K562 (cell line): ENCODE measurements at regions not wholly inside any gene's neighbourhood (a gene's known extent, or its start where the extent isn't known, plus 50 kb on each side); places are given as distances from the start of the nearest gene placed in this dataset.

Experiments
- DEAF1 ChIP-seq: fragments of 450-650 bp; formaldehyde crosslinking; IDR thresholded peaks from 2 replicates; pipeline ENCODE4 v1.4.0; 2020; ENCODE audit warnings: mild to moderate bottlenecking, moderate library complexity
- DPF2 ChIP-seq: fragments of 450-650 bp; IDR thresholded peaks from 2 replicates; pipeline ENCODE4 v1.6.1; 2016
- E2F8 ChIP-seq: fragments of 450-650 bp; IDR thresholded peaks from 2 replicates; pipeline ENCODE4 v1.7.1; 2018; ENCODE audit warnings: mild to moderate bottlenecking, low read depth; ENCODE audit not compliant: partially characterized antibody
- ETV6 ChIP-seq, 3 experiments: fragments of 150-350 bp in 1 of 3; sonication (generic) in 1 of 3; formaldehyde crosslinking in 1 of 3; IDR thresholded peaks; 2 replicates each; pipeline versions ENCODE4 v1.6.1 to v1.8.0; 2014 to 2022; ENCODE audit warnings: borderline replicate concordance in 2 of 3, low read depth in 2 of 3, antibody characterized with exemption in 1 of 3, low read length in 1 of 3, mild to moderate bottlenecking in 1 of 3, missing genetic modification reagents in 1 of 3
- FOXK2 ChIP-seq, 2 experiments: fragments of 450-650 bp; IDR thresholded peaks in 1 of 2; conservative IDR thresholded peaks in 1 of 2; 2 replicates each; pipeline ENCODE4 v1.6.1; 2016; ENCODE audit warnings: low read depth in 2 of 2, mild to moderate bottlenecking in 1 of 2
- GABPA ChIP-seq: fragments of 200-800 bp; sonication (Bioruptor generic); conservative IDR thresholded peaks from 2 replicates; pipeline ENCODE4 v1.6.1; 2016; ENCODE audit warnings: low read depth, missing genetic modification characterization, missing compliant biosample characterization
- HNRNPLL ChIP-seq: fragments of 200-400 bp; formaldehyde crosslinking; IDR thresholded peaks from 2 replicates; pipeline ENCODE4 v1.6.1; 2017; ENCODE audit warnings: low read length, low read depth, mild to moderate bottlenecking; ENCODE audit not compliant: poor library complexity, severe bottlenecking
- MAFK ChIP-seq: IDR thresholded peaks from 2 replicates; pipeline ENCODE4 v1.6.1; 2011; ENCODE audit warnings: low read length, improper control_type of control experiment
- NONO ChIP-seq, 2 experiments: fragments of 200-400 bp in 1 of 2; fragments of 450-650 bp in 1 of 2; formaldehyde crosslinking in 1 of 2; IDR thresholded peaks; 2 replicates each; pipeline ENCODE4 v1.6.1; 2017; ENCODE audit warnings: low read depth in 2 of 2, mild to moderate bottlenecking in 2 of 2, moderate library complexity in 2 of 2, low read length in 1 of 2
- NRF1 ChIP-seq, 2 experiments: fragments of 450-650 bp; IDR thresholded peaks in 1 of 2; conservative IDR thresholded peaks in 1 of 2; 2 replicates each; pipeline ENCODE4 v1.6.1; 2014; ENCODE audit warnings: mild to moderate bottlenecking in 2 of 2
- PRDM10 ChIP-seq: fragments of 450-650 bp; IDR thresholded peaks from 2 replicates; pipeline ENCODE4 v1.6.1; 2018; ENCODE audit not compliant: partially characterized antibody
- PTRF ChIP-seq: fragments of 450-650 bp; IDR thresholded peaks from 2 replicates; pipeline ENCODE4 v1.6.1; 2016; ENCODE audit warnings: mild to moderate bottlenecking, missing genetic modification characterization, missing compliant biosample characterization
- SUPT5H ChIP-seq: fragments of 450-650 bp; IDR thresholded peaks from 2 replicates; pipeline ENCODE4 v1.6.1; 2016
- TBL1XR1 ChIP-seq, 2 experiments: IDR thresholded peaks; 2 replicates each; pipeline ENCODE4 v1.6.1; 2012; ENCODE audit warnings: improper control_type of control experiment in 2 of 2, low read length in 2 of 2, mild to moderate bottlenecking in 1 of 2
- ZBED1 ChIP-seq: IDR thresholded peaks from 2 replicates; pipeline ENCODE4 v1.6.1; 2014
- ZFX ChIP-seq: sonication (generic); formaldehyde crosslinking; IDR thresholded peaks from 2 replicates; pipeline ENCODE4 v1.8.0; 2022; ENCODE audit warnings: mild to moderate bottlenecking, missing genetic modification reagents, moderate library complexity
- ZNF311 ChIP-seq: fragments of 250-450 bp; sonication (Bioruptor Pico); IDR thresholded peaks from 2 replicates; pipeline ENCODE4 v1.4.0; 2020; ENCODE audit warnings: mild to moderate bottlenecking, moderate library complexity

GRCh38 chr7:130999926-131000325 lies 265.9 kb upstream of the KLF14 start (continued):
- TF ChIP-seq GABPA (tag) (no peak), E2F8 (no peak), PTRF (no peak), ZFX (CRISPR knock-in tag) (no peak), PRDM10 (no peak), ETV6 (IDR thresholded peaks at IDR 0.05; ENCODE audit: borderline replicate concordance in 1 of 2, low read depth in 2 of 2, low read length in 1 of 2) (no peak), ETV6 (CRISPR knock-in tag; IDR thresholded peaks at IDR 0.05; ENCODE audit: borderline replicate concordance) (no peak), SUPT5H (no peak), DEAF1 (no peak), ZNF311 (CRISPR knock-in tag) (no peak), DPF2 (no peak), ZBED1 (no peak), HNRNPLL (no peak), NRF1 (conservative IDR thresholded peaks at IDR 0.05 in 1 of 2, IDR thresholded peaks at IDR 0.05 in 1 of 2) (no peak), FOXK2 (conservative IDR thresholded peaks at IDR 0.05 in 1 of 2, IDR thresholded peaks at IDR 0.05 in 1 of 2; ENCODE audit: low read depth in 2 of 2) (no peak), MAFK (no peak), TBL1XR1 (IDR thresholded peaks at IDR 0.05; ENCODE audit: low read length in 2 of 2) (0 out of 4 replicates have a peak, but pooled peaks of 1 of the 2 experiments have one; percentile 4), NONO (IDR thresholded peaks at IDR 0.05; ENCODE audit: low read depth in 2 of 2, low read length in 1 of 2) (no peak)
